Coronary artery (tissue), 2 donors: ENCODE measurements at regions not wholly inside any gene's neighbourhood (a gene's known extent, or its start where the extent isn't known, plus 50 kb on each side); places are given as distances from the start of the nearest gene placed in this dataset.
"Not testable (repeated sequence)": the region's sequence is repeated elsewhere in the genome, so short reads cannot be mapped to it uniquely, and the experiment has no call there.

ENCODE experiments used
- DNase-seq: peaks from one replicate; pipeline ENCODE4 v3.0.0-alpha.2; 2017; ENCODE audit warnings: low spot score
- H3K27ac ChIP-seq, 2 donors: fragments of 200-600 bp; sonication (generic); one replicate each; pipeline ENCODE4 v1.5.1; 2016 to 2019
- H3K4me3 ChIP-seq: fragments of 200-600 bp; sonication (generic); 2 replicates; pipeline ENCODE4 v1.5.1; 2016; ENCODE audit warnings: mild to moderate bottlenecking, moderate library complexity
- CTCF ChIP-seq: fragments of 200-600 bp; sonication (generic); IDR thresholded peaks from one replicate; pipeline ENCODE4 v1.5.1; 2019; ENCODE audit warnings: antibody characterized with exemption

GRCh38 chr7:76146374-76146773 lies 55.3 kb upstream of the SRRM3 start:
- no peak for TF ChIP-seq CTCF
- H3K27ac ChIP-seq, result no peak overlapping the region
- no peak overlapping the region for H3K4me3 ChIP-seq
- DNase-seq, result no peak

- not testable (repeated sequence) for H3K4me3 ChIP-seq, H3K27ac ChIP-seq, DNase-seq
Measured at GRCh38 chr7:76148947-76149346, 52.7 kb upstream of the SRRM3 start.

GRCh38 chr7:76149847-76150691 lies 51.6 kb upstream of the SRRM3 start:
- H3K27ac ChIP-seq, result no peak overlapping the region
- no peak for DNase-seq
- no peak for TF ChIP-seq CTCF

More at GRCh38 chr7:76149847-76150691, 51.6 kb upstream of the SRRM3 start:
- H3K4me3 ChIP-seq, result peak overlapping the region; percentile 28
